Panc1 (cell line): ENCODE measurements at regions not wholly inside any gene's neighbourhood (a gene's known extent, or its start where the extent isn't known, plus 50 kb on each side); places are given as distances from the start of the nearest gene placed in this dataset.

ENCODE experiments used
- ATAC-seq: fragments of 200-7000 bp; cut with Tn5 transposase; 2 replicates; pipeline ENCODE4 v1.9.1; 2020; ENCODE audit warnings: mild to moderate bottlenecking, moderate library complexity
- BruUV-seq: library from RNA; stranded (reverse); fragments of 400-500 nt; replicated peaks from 2 replicates; lab custom pipeline; 2021; lab: Mats Ljungman, UMichigan
- CTCF ChIA-PET: fragments of 300-600 bp; sonication (Branson Sonifier 250); formaldehyde crosslinking; loops from one replicate; lab custom pipeline; 2022; ENCODE audit warnings: antibody characterized with exemption; lab: Charles Lee
- POLR2A ChIA-PET: fragments of 300-600 bp; sonication (Branson Sonifier 250); formaldehyde crosslinking; loops from one replicate; lab custom pipeline; 2022; ENCODE audit warnings: antibody characterized with exemption; lab: Charles Lee
- DNase-seq: peaks from one replicate; pipeline ENCODE4 v3.0.0-alpha.2; 2010; ENCODE audit warnings: low read depth, low spot score
- H3K27ac ChIP-seq: 2 replicates; pipeline ENCODE4 v1.5.1; 2011; ENCODE audit warnings: mild to moderate bottlenecking, low read length, inconsistent platforms
- H3K27me3 ChIP-seq: fragments of 200-500 bp; sonication (Bioruptor generic); 2 replicates; pipeline ENCODE4 v1.6.0; 2014; ENCODE audit warnings: low read length, inconsistent platforms; ENCODE audit not compliant: control insufficient read depth, insufficient read depth
- H3K36me3 ChIP-seq: fragments of 200-500 bp; sonication (Bioruptor generic); 2 replicates; pipeline ENCODE4 v1.5.1; 2014; ENCODE audit warnings: inconsistent platforms, mild to moderate bottlenecking, low read length, moderate library complexity; ENCODE audit not compliant: control insufficient read depth, insufficient read depth
- H3K4me1 ChIP-seq: 2 replicates; pipeline ENCODE4 v1.5.1; 2011; ENCODE audit warnings: inconsistent platforms, mild to moderate bottlenecking, low read length, moderate library complexity; ENCODE audit not compliant: control insufficient read depth, insufficient read depth
- H3K4me3 ChIP-seq, 2 experiments: 2 replicates each; pipeline ENCODE4 v1.5.1; 2011 to 2012; ENCODE audit warnings: low read depth in 2 of 2, low read length in 2 of 2, mild to moderate bottlenecking in 2 of 2, inconsistent platforms in 1 of 2, moderate library complexity in 1 of 2
- H3K9me3 ChIP-seq: fragments of 200-500 bp; sonication (Bioruptor generic); 2 replicates; pipeline ENCODE4 v1.5.1; 2014; ENCODE audit warnings: low read depth, mild to moderate bottlenecking, inconsistent platforms, low read length, moderate library complexity; ENCODE audit not compliant: control insufficient read depth, insufficient read depth
- POLR2AphosphoS5 ChIP-seq: IDR thresholded peaks from 2 replicates; pipeline ENCODE4 v1.6.1; 2012; ENCODE audit warnings: mild to moderate bottlenecking, low read depth, low read length, moderate library complexity
- SIN3A ChIP-seq: IDR thresholded peaks from 2 replicates; pipeline ENCODE4 v1.6.1; 2012; ENCODE audit warnings: low read depth, mild to moderate bottlenecking, low read length, moderate library complexity, borderline replicate concordance; ENCODE audit not compliant: insufficient read depth
- TCF7L2 ChIP-seq: IDR thresholded peaks from 2 replicates; pipeline ENCODE4 v1.6.1; 2011; ENCODE audit warnings: mild to moderate bottlenecking, low read depth, low read length, inconsistent platforms
- in situ Hi-C: cut with HindIII; loops from 2 replicates; pipeline ENCODE4 v1.10.0; 2016; ENCODE audit warnings: low sequenced_read_pairs, low pct_unique_long_range_greater_than_20kb
- intact Hi-C: fragments of 100-400 bp; cut with micrococcal nuclease; formaldehyde crosslinking; loops from one replicate; pipeline ENCODE4 v1.10.0; 2022; ENCODE audit not compliant: unreplicated experiment
- TF ChIP-seq, protein P1 (sequence below), 2 experiments: IDR thresholded peaks; 2 replicates each; pipeline ENCODE4 v1.6.1; 2011 to 2012; ENCODE audit warnings: low read depth in 2 of 2, control low read depth in 1 of 2, low read length in 1 of 2, mild to moderate bottlenecking in 1 of 2, moderate library complexity in 1 of 2; ENCODE audit not compliant: insufficient read depth in 1 of 2
- TF ChIP-seq, protein P2 (sequence below): fragments of 450-650 bp; IDR thresholded peaks from 2 replicates; pipeline ENCODE4 v1.5.1; 2017; ENCODE audit warnings: mild to moderate bottlenecking

DNA sequence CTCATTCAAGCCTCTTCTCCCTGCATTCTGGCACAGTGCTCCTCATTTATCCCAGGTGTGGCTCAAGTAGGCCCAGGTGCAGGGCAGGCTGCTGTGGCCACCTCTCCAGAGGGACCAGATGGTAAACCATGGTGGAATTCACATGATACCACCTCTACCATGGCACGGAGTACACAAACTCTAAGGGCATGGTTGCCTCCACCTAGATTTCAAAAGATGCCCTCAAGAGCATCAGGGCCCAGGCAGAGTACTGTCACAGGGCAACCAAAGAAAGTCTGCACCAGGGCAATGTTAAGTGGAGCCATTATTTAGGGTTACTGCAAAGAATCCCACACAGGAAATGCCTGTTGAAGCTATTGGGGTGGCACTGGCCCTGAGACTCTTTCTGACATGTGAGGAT lies 647.1 kb upstream of the MIR17HG start:
- in situ Hi-C loops = no loop called here
- Histone ChIP-seq H3K27me3 (no peaks in the 10 kb centered on the region), H3K4me3 (no peak overlapping the region), H3K4me1 (no peaks in the 10 kb centered on the region), H3K36me3 (no peaks in the 10 kb centered on the region), H3K9me3 (no peaks in the 10 kb centered on the region), H3K27ac (no peak overlapping the region)
- BruUV-seq = no TSS peak
- ATAC-seq = no peak
- intact Hi-C loops = no loop called here
- ChIA-PET CTCF (no interaction called here), POLR2A (no interaction called here)
- no peak for DNase-seq
- TF ChIP-seq TCF7L2 (no peak), POLR2AphosphoS5 (no peak), SIN3A (no peak)
- TF ChIP-seq, protein P1, sequence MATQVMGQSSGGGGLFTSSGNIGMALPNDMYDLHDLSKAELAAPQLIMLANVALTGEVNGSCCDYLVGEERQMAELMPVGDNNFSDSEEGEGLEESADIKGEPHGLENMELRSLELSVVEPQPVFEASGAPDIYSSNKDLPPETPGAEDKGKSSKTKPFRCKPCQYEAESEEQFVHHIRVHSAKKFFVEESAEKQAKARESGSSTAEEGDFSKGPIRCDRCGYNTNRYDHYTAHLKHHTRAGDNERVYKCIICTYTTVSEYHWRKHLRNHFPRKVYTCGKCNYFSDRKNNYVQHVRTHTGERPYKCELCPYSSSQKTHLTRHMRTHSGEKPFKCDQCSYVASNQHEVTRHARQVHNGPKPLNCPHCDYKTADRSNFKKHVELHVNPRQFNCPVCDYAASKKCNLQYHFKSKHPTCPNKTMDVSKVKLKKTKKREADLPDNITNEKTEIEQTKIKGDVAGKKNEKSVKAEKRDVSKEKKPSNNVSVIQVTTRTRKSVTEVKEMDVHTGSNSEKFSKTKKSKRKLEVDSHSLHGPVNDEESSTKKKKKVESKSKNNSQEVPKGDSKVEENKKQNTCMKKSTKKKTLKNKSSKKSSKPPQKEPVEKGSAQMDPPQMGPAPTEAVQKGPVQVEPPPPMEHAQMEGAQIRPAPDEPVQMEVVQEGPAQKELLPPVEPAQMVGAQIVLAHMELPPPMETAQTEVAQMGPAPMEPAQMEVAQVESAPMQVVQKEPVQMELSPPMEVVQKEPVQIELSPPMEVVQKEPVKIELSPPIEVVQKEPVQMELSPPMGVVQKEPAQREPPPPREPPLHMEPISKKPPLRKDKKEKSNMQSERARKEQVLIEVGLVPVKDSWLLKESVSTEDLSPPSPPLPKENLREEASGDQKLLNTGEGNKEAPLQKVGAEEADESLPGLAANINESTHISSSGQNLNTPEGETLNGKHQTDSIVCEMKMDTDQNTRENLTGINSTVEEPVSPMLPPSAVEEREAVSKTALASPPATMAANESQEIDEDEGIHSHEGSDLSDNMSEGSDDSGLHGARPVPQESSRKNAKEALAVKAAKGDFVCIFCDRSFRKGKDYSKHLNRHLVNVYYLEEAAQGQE (IDR thresholded peaks at IDR 0.05; ENCODE audit: insufficient read depth in 1 of 2, low read depth in 2 of 2, low read length in 1 of 2) = no peak
- TF ChIP-seq, protein P2, sequence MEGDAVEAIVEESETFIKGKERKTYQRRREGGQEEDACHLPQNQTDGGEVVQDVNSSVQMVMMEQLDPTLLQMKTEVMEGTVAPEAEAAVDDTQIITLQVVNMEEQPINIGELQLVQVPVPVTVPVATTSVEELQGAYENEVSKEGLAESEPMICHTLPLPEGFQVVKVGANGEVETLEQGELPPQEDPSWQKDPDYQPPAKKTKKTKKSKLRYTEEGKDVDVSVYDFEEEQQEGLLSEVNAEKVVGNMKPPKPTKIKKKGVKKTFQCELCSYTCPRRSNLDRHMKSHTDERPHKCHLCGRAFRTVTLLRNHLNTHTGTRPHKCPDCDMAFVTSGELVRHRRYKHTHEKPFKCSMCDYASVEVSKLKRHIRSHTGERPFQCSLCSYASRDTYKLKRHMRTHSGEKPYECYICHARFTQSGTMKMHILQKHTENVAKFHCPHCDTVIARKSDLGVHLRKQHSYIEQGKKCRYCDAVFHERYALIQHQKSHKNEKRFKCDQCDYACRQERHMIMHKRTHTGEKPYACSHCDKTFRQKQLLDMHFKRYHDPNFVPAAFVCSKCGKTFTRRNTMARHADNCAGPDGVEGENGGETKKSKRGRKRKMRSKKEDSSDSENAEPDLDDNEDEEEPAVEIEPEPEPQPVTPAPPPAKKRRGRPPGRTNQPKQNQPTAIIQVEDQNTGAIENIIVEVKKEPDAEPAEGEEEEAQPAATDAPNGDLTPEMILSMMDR = no peak

DNA sequence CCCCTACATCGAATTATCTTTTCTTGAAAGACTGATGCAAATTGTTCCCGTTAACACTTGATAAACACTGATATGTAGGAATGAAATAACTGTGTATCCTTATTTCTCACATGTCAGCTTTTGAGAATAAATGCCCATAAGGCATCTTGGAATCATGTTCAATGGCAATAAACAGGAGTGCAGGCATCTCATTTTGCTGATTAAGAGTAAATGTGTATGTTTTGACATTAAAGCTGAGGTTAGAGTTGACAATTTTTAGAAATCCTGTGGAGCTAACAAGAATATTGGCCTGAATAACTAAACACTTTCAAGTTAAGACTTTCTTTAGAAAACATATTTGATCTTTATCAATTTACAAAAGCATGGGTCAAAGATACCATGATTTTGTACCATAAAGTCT lies 646.2 kb upstream of the MIR17HG start:
- H3K27ac ChIP-seq = no peak overlapping the region
- no TSS peak for BruUV-seq
- no peaks in the 10 kb centered on the region for H3K9me3 ChIP-seq
- no peaks in the 10 kb centered on the region for H3K27me3 ChIP-seq
- ChIA-PET CTCF (no interaction called here), POLR2A (no interaction called here)
- H3K4me3 ChIP-seq = no peak overlapping the region
- TF ChIP-seq, protein P2 = no peak
- no peak for TF ChIP-seq POLR2AphosphoS5
- TF ChIP-seq, protein P1 (IDR thresholded peaks at IDR 0.05; ENCODE audit: insufficient read depth in 1 of 2, low read depth in 2 of 2, low read length in 1 of 2) = no peak
- TF ChIP-seq TCF7L2 = no peak
- no peak for TF ChIP-seq SIN3A
- no peaks in the 10 kb centered on the region for H3K4me1 ChIP-seq
- DNase-seq (no peak), ATAC-seq (no peak)
- no peaks in the 10 kb centered on the region for H3K36me3 ChIP-seq
- intact Hi-C loops (no loop called here), in situ Hi-C loops (no loop called here)
